ENCODE measurements at regions not wholly inside any gene's neighbourhood (a gene's known extent, or its start where the extent isn't known, plus 50 kb on each side); places are given as distances from the start of the nearest gene placed in this dataset.

DNA sequence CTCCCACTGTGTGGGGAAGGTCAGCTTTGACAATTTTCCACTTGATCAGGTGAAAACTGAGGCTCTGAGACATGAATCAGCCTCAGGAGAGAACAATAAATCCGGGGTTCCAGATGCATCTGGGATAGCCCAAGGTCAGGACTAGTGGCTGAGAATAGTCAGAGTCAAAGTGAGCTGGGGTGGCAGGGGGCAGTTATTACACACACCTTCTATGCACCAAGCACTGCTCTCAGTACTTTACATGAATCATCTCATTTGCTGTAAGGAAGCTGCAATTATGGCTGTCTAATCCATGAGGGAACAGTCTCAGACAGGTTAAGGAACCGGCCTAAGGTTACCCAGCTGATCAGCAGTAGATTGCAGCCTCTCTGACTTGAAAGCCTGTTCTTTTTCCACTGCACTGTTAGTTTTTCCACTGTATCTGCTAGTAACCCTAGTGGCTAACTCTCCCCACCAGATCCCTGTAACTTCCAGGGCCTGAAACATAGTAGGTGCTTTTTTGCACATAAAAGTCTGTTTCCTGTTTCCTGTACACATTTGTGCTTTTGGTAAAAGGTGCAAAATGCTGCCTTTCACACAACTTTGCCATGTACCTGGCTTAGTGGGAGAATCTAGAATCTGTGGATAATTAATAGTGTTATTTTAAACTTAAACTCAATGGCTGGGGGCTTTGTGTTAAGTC is 125.9 kb downstream of the EMX2 start:
- TF ChIP-seq, protein P1, sequence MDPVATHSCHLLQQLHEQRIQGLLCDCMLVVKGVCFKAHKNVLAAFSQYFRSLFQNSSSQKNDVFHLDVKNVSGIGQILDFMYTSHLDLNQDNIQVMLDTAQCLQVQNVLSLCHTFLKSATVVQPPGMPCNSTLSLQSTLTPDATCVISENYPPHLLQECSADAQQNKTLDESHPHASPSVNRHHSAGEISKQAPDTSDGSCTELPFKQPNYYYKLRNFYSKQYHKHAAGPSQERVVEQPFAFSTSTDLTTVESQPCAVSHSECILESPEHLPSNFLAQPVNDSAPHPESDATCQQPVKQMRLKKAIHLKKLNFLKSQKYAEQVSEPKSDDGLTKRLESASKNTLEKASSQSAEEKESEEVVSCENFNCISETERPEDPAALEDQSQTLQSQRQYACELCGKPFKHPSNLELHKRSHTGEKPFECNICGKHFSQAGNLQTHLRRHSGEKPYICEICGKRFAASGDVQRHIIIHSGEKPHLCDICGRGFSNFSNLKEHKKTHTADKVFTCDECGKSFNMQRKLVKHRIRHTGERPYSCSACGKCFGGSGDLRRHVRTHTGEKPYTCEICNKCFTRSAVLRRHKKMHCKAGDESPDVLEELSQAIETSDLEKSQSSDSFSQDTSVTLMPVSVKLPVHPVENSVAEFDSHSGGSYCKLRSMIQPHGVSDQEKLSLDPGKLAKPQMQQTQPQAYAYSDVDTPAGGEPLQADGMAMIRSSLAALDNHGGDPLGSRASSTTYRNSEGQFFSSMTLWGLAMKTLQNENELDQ (tag by site-specific recombination; IDR thresholded peaks at IDR 0.05; ENCODE audit: low read depth), result no peak
- no peak for TF ChIP-seq TRIM28 (IDR thresholded peaks at IDR 0.05; ENCODE audit: borderline replicate concordance, low read length)
- TF ChIP-seq ZNF138 (tag by site-specific recombination; IDR thresholded peaks at IDR 0.05; ENCODE audit: borderline replicate concordance), result no peak
